Caco-2 (cell line): ENCODE measurements at regions not wholly inside any gene's neighbourhood (a gene's known extent, or its start where the extent isn't known, plus 50 kb on each side); places are given as distances from the start of the nearest gene placed in this dataset.

Experiments used
- BruUV-seq: library from RNA; stranded (reverse); fragments of 400-500 nt; replicated peaks from 2 replicates; lab custom pipeline; 2021; lab: Mats Ljungman, UMichigan
- CTCF ChIA-PET: fragments of 300-600 bp; sonication (Branson Sonifier 250); formaldehyde crosslinking; loops from one replicate; lab custom pipeline; 2022; ENCODE audit warnings: antibody characterized with exemption; lab: Charles Lee
- POLR2A ChIA-PET: fragments of 300-600 bp; sonication (Branson Sonifier 250); formaldehyde crosslinking; loops from one replicate; lab custom pipeline; 2022; ENCODE audit warnings: antibody characterized with exemption; lab: Charles Lee
- DNase-seq, 2 experiments: peaks; one replicate each; pipeline versions ENCODE4 v3.0.0 to v3.0.0-alpha.2; 2020 to 2022
- H3K27me3 ChIP-seq: replicated peaks from 2 replicates; pipeline ENCODE4 v1.6.0; 2011; ENCODE audit warnings: low read length; ENCODE audit not compliant: control insufficient read depth, insufficient read depth
- H3K36me3 ChIP-seq: 2 replicates; pipeline ENCODE4 v1.5.1; 2011; ENCODE audit warnings: low read length; ENCODE audit not compliant: control insufficient read depth, insufficient read depth
- H3K4me1 ChIP-seq: fragments of 250-450 bp; sonication (Bioruptor Pico); 2 replicates; pipeline ENCODE4 v1.5.1; 2020; ENCODE audit warnings: mild to moderate bottlenecking
- H3K4me3 ChIP-seq: 2 replicates; pipeline ENCODE4 v1.5.1; 2011; ENCODE audit warnings: low read depth, mild to moderate bottlenecking, control low read depth, low read length
- H3K9me3 ChIP-seq: fragments of 250-450 bp; sonication (Bioruptor Pico); 2 replicates; pipeline ENCODE4 v1.5.1; 2020; ENCODE audit warnings: mild to moderate bottlenecking, moderate library complexity
- H3K27ac Mint-ChIP-seq: one replicate; pipeline ENCODE4 v1.8.0; 2022; ENCODE audit warnings: mixed read lengths; ENCODE audit not compliant: unreplicated experiment
- H3K27me3 Mint-ChIP-seq: one replicate; pipeline ENCODE4 v1.8.0; 2022; ENCODE audit warnings: mixed read lengths; ENCODE audit not compliant: insufficient read depth, unreplicated experiment
- H3K36me3 Mint-ChIP-seq: one replicate; pipeline ENCODE4 v1.8.0; 2022; ENCODE audit warnings: mild to moderate bottlenecking, mixed read lengths; ENCODE audit not compliant: insufficient read depth, unreplicated experiment
- H3K4me1 Mint-ChIP-seq: one replicate; pipeline ENCODE4 v1.8.0; 2022; ENCODE audit warnings: low read depth, mixed read lengths; ENCODE audit not compliant: unreplicated experiment
- H3K4me3 Mint-ChIP-seq: one replicate; pipeline ENCODE4 v1.8.0; 2022; ENCODE audit warnings: mild to moderate bottlenecking, moderate library complexity, mixed read lengths; ENCODE audit not compliant: unreplicated experiment
- H3K9me3 Mint-ChIP-seq: one replicate; pipeline ENCODE4 v1.8.0; 2022; ENCODE audit warnings: mixed read lengths; ENCODE audit not compliant: unreplicated experiment
- CTCF ChIP-seq, 2 experiments: fragments of 200-600 bp in 1 of 2; IDR thresholded peaks; 1 replicate in 1 of 2; 2 replicates in 1 of 2; pipeline versions ENCODE4 v1.5.1 to v1.8.0; 2011 to 2022; ENCODE audit warnings: antibody characterized with exemption in 1 of 2, control low read depth in 1 of 2, inconsistent platforms in 1 of 2, low read depth in 1 of 2, low read length in 1 of 2, mild to moderate bottlenecking in 1 of 2, moderate library complexity in 1 of 2; ENCODE audit not compliant: insufficient read depth in 1 of 2, severe bottlenecking in 1 of 2, unreplicated experiment in 1 of 2
- intact Hi-C: fragments of 100-400 bp; cut with micrococcal nuclease; formaldehyde crosslinking; loops from one replicate; pipeline ENCODE4 v1.10.0; 2022; ENCODE audit not compliant: unreplicated experiment

DNA sequence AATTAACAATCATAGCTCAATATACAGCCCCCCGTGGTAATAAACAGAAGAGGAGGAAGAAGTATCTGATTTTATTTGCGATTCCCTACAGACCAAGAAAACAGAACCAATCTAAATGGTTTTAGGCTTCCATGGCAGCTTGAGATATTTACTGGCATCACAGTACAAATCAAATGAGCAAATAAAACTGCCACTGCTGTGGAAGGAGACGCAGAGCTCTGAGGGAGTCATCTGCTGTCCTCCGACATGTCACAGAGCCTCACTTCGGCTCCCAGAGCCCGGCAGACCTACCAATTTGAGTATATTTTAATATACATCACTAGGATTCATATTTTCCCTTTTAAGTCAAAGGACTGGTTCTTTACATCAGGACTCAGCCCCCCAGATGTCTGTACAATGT, 145.2 kb upstream of the KCNQ5 start:
- no peaks in the 10 kb centered on the region for H3K4me1 Mint-ChIP-seq
- H3K27me3 Mint-ChIP-seq: no peaks in the 10 kb centered on the region
- TF ChIP-seq CTCF (IDR thresholded peaks at IDR 0.05; ENCODE audit: insufficient read depth in 1 of 2, low read depth in 1 of 2, low read length in 1 of 2, severe bottlenecking in 1 of 2, unreplicated experiment in 1 of 2): no peak
- ChIA-PET CTCF (no interaction called here), POLR2A (no interaction called here)
- Histone ChIP-seq H3K27me3 (no peaks in the 10 kb centered on the region), H3K4me1 (no peaks in the 10 kb centered on the region), H3K9me3 (no peaks in the 10 kb centered on the region), H3K4me3 (no peak overlapping the region), H3K36me3 (no peaks in the 10 kb centered on the region)
- DNase-seq: no peak
- no peak overlapping the region for H3K27ac Mint-ChIP-seq
- no peaks in the 10 kb centered on the region for H3K9me3 Mint-ChIP-seq
- intact Hi-C loops: no loop called here
- H3K36me3 Mint-ChIP-seq: no peaks in the 10 kb centered on the region
- no TSS peak for BruUV-seq
- H3K4me3 Mint-ChIP-seq: no peak overlapping the region

DNA sequence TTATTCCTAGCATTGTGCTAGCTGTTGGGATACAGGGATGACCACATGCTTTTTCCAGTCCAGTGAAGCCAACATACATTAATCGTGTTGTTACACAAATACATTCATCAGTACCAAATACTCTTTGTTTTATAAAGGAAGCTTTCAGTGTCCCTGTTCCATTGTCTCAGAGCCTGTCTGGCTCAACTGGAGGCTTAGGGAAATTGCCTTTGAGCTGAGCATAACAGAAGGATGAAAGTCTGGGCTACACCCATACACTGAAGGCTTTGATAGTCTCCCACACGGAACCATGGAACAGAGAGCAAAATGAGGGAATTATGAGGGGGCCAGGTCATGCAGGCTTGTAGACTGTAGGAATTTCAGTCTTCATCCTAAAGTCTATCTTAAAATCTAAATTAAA, 126.4 kb upstream of the KCNQ5 start:
- Mint-ChIP-seq H3K4me3 (no peak overlapping the region), H3K4me1 (no peaks in the 10 kb centered on the region), H3K27me3 (peaks cover 11% of the 10 kb centered on the region), H3K9me3 (no peaks in the 10 kb centered on the region), H3K36me3 (no peaks in the 10 kb centered on the region), H3K27ac (no peak overlapping the region)
- no peaks in the 10 kb centered on the region for H3K9me3 ChIP-seq
- DNase-seq: no peak
- H3K36me3 ChIP-seq: no peaks in the 10 kb centered on the region
- intact Hi-C loops: no loop called here
- no peaks in the 10 kb centered on the region for H3K27me3 ChIP-seq
- TF ChIP-seq CTCF (IDR thresholded peaks at IDR 0.05; ENCODE audit: insufficient read depth in 1 of 2, low read depth in 1 of 2, low read length in 1 of 2, severe bottlenecking in 1 of 2, unreplicated experiment in 1 of 2): no peak
- POLR2A ChIA-PET: no interaction called here
- CTCF ChIA-PET: no interaction called here
- no TSS peak for BruUV-seq
- no peak overlapping the region for H3K4me3 ChIP-seq
- H3K4me1 ChIP-seq: no peaks in the 10 kb centered on the region

GRCh38 chr6:72497186-72497585, 124.7 kb upstream of the KCNQ5 start:
- ChIA-PET CTCF (no interaction called here), POLR2A (no interaction called here)
- no peak overlapping the region for H3K4me3 ChIP-seq
- H3K4me1 Mint-ChIP-seq: no peaks in the 10 kb centered on the region
- peaks cover 11% of the 10 kb centered on the region for H3K27me3 Mint-ChIP-seq
- intact Hi-C loops: no loop called here
- no peak for DNase-seq
- H3K27me3 ChIP-seq: no peaks in the 10 kb centered on the region
- no peaks in the 10 kb centered on the region for H3K36me3 Mint-ChIP-seq
- no peaks in the 10 kb centered on the region for H3K4me1 ChIP-seq
- no peak overlapping the region for H3K27ac Mint-ChIP-seq
- TF ChIP-seq CTCF (IDR thresholded peaks at IDR 0.05; ENCODE audit: insufficient read depth in 1 of 2, low read depth in 1 of 2, low read length in 1 of 2, severe bottlenecking in 1 of 2, unreplicated experiment in 1 of 2): no peak
- no peaks in the 10 kb centered on the region for H3K36me3 ChIP-seq
- no TSS peak for BruUV-seq
- no peaks in the 10 kb centered on the region for H3K9me3 ChIP-seq
- no peaks in the 10 kb centered on the region for H3K9me3 Mint-ChIP-seq
- no peak overlapping the region for H3K4me3 Mint-ChIP-seq
